ENCODE measurements at regions not wholly inside any gene's neighbourhood (a gene's known extent, or its start where the extent isn't known, plus 50 kb on each side); places are given as distances from the start of the nearest gene placed in this dataset.
A peak's percentile ranks its signal among the peaks of the same experiment; 100 is the strongest.

- no peak overlapping the region for H3K4me3 Mint-ChIP-seq (ENCODE audit: unreplicated experiment)
- no peak overlapping the region for H3K27ac Mint-ChIP-seq (ENCODE audit: low read depth, unreplicated experiment)
- no peak for DNase-seq (ENCODE audit: unreplicated experiment)
- no peaks in the 10 kb centered on the region for H3K36me3 Mint-ChIP-seq (ENCODE audit: insufficient read depth, unreplicated experiment)
- no peaks in the 10 kb centered on the region for H3K4me1 Mint-ChIP-seq (ENCODE audit: insufficient read depth, unreplicated experiment)
- H3K27me3 Mint-ChIP-seq (ENCODE audit: insufficient read depth, unreplicated experiment) = no peaks in the 10 kb centered on the region
- H3K9me3 Mint-ChIP-seq (ENCODE audit: unreplicated experiment) = no peaks in the 10 kb centered on the region
- ChIA-PET POLR2A (no interaction called here), CTCF (no interaction called here)
- TF ChIP-seq CTCF (IDR thresholded peaks at IDR 0.05; ENCODE audit: unreplicated experiment) = no peak
- intact Hi-C loops (cut with micrococcal nuclease) = no loop called here
- BruUV-seq (replicated peaks) = no TSS peak
Measured at GRCh38 chr4:33532821-33533220, 2711.5 kb downstream of the ARAP2 start.

- Mint-ChIP-seq H3K27me3 (ENCODE audit: insufficient read depth, unreplicated experiment) (no peaks in the 10 kb centered on the region), H3K4me1 (ENCODE audit: insufficient read depth, unreplicated experiment) (no peaks in the 10 kb centered on the region), H3K4me3 (ENCODE audit: unreplicated experiment) (no peak overlapping the region), H3K36me3 (ENCODE audit: insufficient read depth, unreplicated experiment) (no peaks in the 10 kb centered on the region), H3K9me3 (ENCODE audit: unreplicated experiment) (no peaks in the 10 kb centered on the region), H3K27ac (ENCODE audit: low read depth, unreplicated experiment) (no peak overlapping the region)
- CTCF ChIA-PET = no interaction called here
- no peak for DNase-seq (ENCODE audit: unreplicated experiment)
- intact Hi-C loops (cut with micrococcal nuclease) = no loop called here
- TF ChIP-seq CTCF (IDR thresholded peaks at IDR 0.05; ENCODE audit: unreplicated experiment) = no peak
- BruUV-seq (replicated peaks) = no TSS peak
- POLR2A ChIA-PET = no interaction called here
Measured at GRCh38 chr4:33536898-33537297, 2707.4 kb downstream of the ARAP2 start.

GRCh38 chr4:33537527-33537926 is 2706.8 kb downstream of the ARAP2 start:
- H3K4me3 Mint-ChIP-seq (ENCODE audit: unreplicated experiment) = no peak overlapping the region
- ChIA-PET POLR2A (no interaction called here), CTCF (no interaction called here)
- H3K27me3 Mint-ChIP-seq (ENCODE audit: insufficient read depth, unreplicated experiment) = no peaks in the 10 kb centered on the region
- no peak for DNase-seq (ENCODE audit: unreplicated experiment)
- TF ChIP-seq CTCF (IDR thresholded peaks at IDR 0.05; ENCODE audit: unreplicated experiment) = no peak
- no peak overlapping the region for H3K27ac Mint-ChIP-seq (ENCODE audit: low read depth, unreplicated experiment)
- no peaks in the 10 kb centered on the region for H3K36me3 Mint-ChIP-seq (ENCODE audit: insufficient read depth, unreplicated experiment)
- H3K9me3 Mint-ChIP-seq (ENCODE audit: unreplicated experiment) = no peaks in the 10 kb centered on the region
- BruUV-seq (replicated peaks) = no TSS peak
- no peaks in the 10 kb centered on the region for H3K4me1 Mint-ChIP-seq (ENCODE audit: insufficient read depth, unreplicated experiment)
- intact Hi-C loops (cut with micrococcal nuclease) = no loop called here

- TF ChIP-seq CTCF (IDR thresholded peaks at IDR 0.05; ENCODE audit: unreplicated experiment) = no peak
- ChIA-PET CTCF (no interaction called here), POLR2A (interaction anchor here (1.0 kb wide), 1 partner anchor 12 kb away, joined by 3 read pairs; no protein-coding TSS in a partner anchor)
- Mint-ChIP-seq H3K27me3 (ENCODE audit: insufficient read depth, unreplicated experiment) (no peaks in the 10 kb centered on the region), H3K9me3 (ENCODE audit: unreplicated experiment) (no peaks in the 10 kb centered on the region), H3K4me3 (ENCODE audit: unreplicated experiment) (no peak overlapping the region), H3K4me1 (ENCODE audit: insufficient read depth, unreplicated experiment) (no peaks in the 10 kb centered on the region), H3K27ac (ENCODE audit: low read depth, unreplicated experiment) (no peak overlapping the region), H3K36me3 (ENCODE audit: insufficient read depth, unreplicated experiment) (no peaks in the 10 kb centered on the region)
- intact Hi-C loops (cut with micrococcal nuclease) = no loop called here
- peak; percentile 33 for DNase-seq (ENCODE audit: unreplicated experiment)
- no TSS peak for BruUV-seq (replicated peaks)
Measured at GRCh38 chr4:33543941-33544450, 2700.3 kb downstream of the ARAP2 start.

Measured in MCF 10A (cell line).